Stimulated activated CD4-positive, alpha-beta T cell treated with anti-CD3 and anti-CD28 coated beads, TNF-alpha, amount 100 ng/mL, for 48 hours (primary cell): ENCODE measurements at regions not wholly inside any gene's neighbourhood (a gene's known extent, or its start where the extent isn't known, plus 50 kb on each side); places are given as distances from the start of the nearest gene placed in this dataset.
"Not testable (repeated sequence)": the region's sequence is repeated elsewhere in the genome, so short reads cannot be mapped to it uniquely, and the experiment has no call there.

ENCODE experiments used
- DNase-seq, 3 donors: peaks; one replicate each; pipeline ENCODE4 v3.0.0-alpha.2; 2020; ENCODE audit warnings: low read depth in 3 of 3

GRCh38 chr9:36521148-36521547 lies 51.5 kb upstream of the MELK start:
- DNase-seq, result no peak

GRCh38 chr9:36517131-36517530 lies 55.6 kb upstream of the MELK start:
- DNase-seq, result no peak

- no peak for DNase-seq
Observed at GRCh38 chr9:36504156-36504555, 68.5 kb upstream of the MELK start.

- no peak for DNase-seq
Observed at GRCh38 chr9:36503172-36504088, 69.3 kb upstream of the MELK start.

- DNase-seq, result no peak
Observed at GRCh38 chr9:36501727-36502126, 71.0 kb upstream of the MELK start.

- not testable (repeated sequence) for DNase-seq
Observed at GRCh38 chr9:36500931-36501330, 71.8 kb upstream of the MELK start.

- DNase-seq, result no peak
Observed at GRCh38 chr9:36499174-36499890, 73.4 kb upstream of the MELK start.

GRCh38 chr9:36493564-36493963 lies 79.1 kb upstream of the MELK start:
- DNase-seq, result not testable (repeated sequence)

- no peak for DNase-seq
Observed at GRCh38 chr9:36492865-36493264, 79.8 kb upstream of the MELK start.

- no peak for DNase-seq
Observed at GRCh38 chr9:36489453-36489852, 83.2 kb upstream of the MELK start.

- no peak for DNase-seq
Observed at GRCh38 chr9:36488389-36488756, 84.3 kb upstream of the MELK start.

GRCh38 chr9:36487482-36488388 lies 85.0 kb upstream of the MELK start:
- peak; percentile 76 to 86 (median 85) for DNase-seq

- peak; percentile 15 to 45 (median 39) for DNase-seq
Observed at GRCh38 chr9:36486933-36487481, 85.7 kb upstream of the MELK start.

- DNase-seq, result no peak
Observed at GRCh38 chr9:36486329-36486932, 86.3 kb upstream of the MELK start.

GRCh38 chr9:36485647-36486328 lies 85.7 kb upstream of the RNF38 start:
- no peak for DNase-seq

GRCh38 chr9:36484124-36484523 lies 84.1 kb upstream of the RNF38 start:
- no peak for DNase-seq

- DNase-seq, result no peak
Observed at GRCh38 chr9:36479101-36479500, 79.0 kb upstream of the RNF38 start.

GRCh38 chr9:36471359-36471758 lies 71.3 kb upstream of the RNF38 start:
- DNase-seq, result no peak

GRCh38 chr9:36470643-36471290 lies 70.7 kb upstream of the RNF38 start:
- peak; percentile 20 to 54 (median 29) for DNase-seq

- no peak for DNase-seq
Observed at GRCh38 chr9:36463467-36463866, 63.4 kb upstream of the RNF38 start.
